GM12878 (cell line): ENCODE measurements at regions not wholly inside any gene's neighbourhood (a gene's known extent, or its start where the extent isn't known, plus 50 kb on each side); places are given as distances from the start of the nearest gene placed in this dataset.

Source experiments
- ASH2L ChIP-seq: fragments of 300-600, 200-600 bp; sonication (generic); IDR thresholded peaks from 2 replicates; pipeline ENCODE4 v1.6.1; 2017; ENCODE audit warnings: low read depth, mild to moderate bottlenecking, borderline replicate concordance
- BHLHE40 ChIP-seq, 2 experiments: fragments of 450-650 bp in 1 of 2; IDR thresholded peaks; 2 replicates each; pipeline ENCODE4 v1.6.1; 2011 to 2017; ENCODE audit warnings: low read depth in 2 of 2, borderline replicate concordance in 1 of 2, improper control_type of control experiment in 1 of 2, low read length in 1 of 2, mild to moderate bottlenecking in 1 of 2
- CHD1 ChIP-seq: IDR thresholded peaks from 2 replicates; pipeline ENCODE4 v1.6.1; 2012; ENCODE audit warnings: low read depth, low read length, improper control_type of control experiment
- EZH2 ChIP-seq: IDR thresholded peaks from 2 replicates; pipeline ENCODE4 v1.6.1; 2012; ENCODE audit warnings: low read depth, mild to moderate bottlenecking, control low read depth, inconsistent platforms, low read length, borderline replicate concordance; ENCODE audit not compliant: control insufficient read depth
- IRF4 ChIP-seq: IDR thresholded peaks from 2 replicates; pipeline ENCODE4 v1.6.1; 2011; ENCODE audit warnings: low read depth, low read length
- NBN ChIP-seq: fragments of 450-650 bp; IDR thresholded peaks from 2 replicates; pipeline ENCODE4 v1.6.1; 2016
- POLR2A ChIP-seq: IDR thresholded peaks from 2 replicates; pipeline ENCODE4 v1.6.1; 2011; ENCODE audit warnings: low read depth, mild to moderate bottlenecking, low read length
- SIN3A ChIP-seq: IDR thresholded peaks from 2 replicates; pipeline ENCODE4 v1.6.1; 2012; ENCODE audit warnings: low read depth, low read length, improper control_type of control experiment
- YY1 ChIP-seq: IDR thresholded peaks from 2 replicates; pipeline ENCODE4 v1.6.1; 2011; ENCODE audit warnings: low read depth, mild to moderate bottlenecking, low read length
- ZNF274 ChIP-seq: IDR thresholded peaks from one replicate; pipeline ENCODE4 v1.8.0; 2011; ENCODE audit not compliant: insufficient read length, insufficient read depth
- TF ChIP-seq, protein P1 (sequence below), 3 experiments: IDR thresholded peaks in 2 of 3; conservative IDR thresholded peaks in 1 of 3; 2 replicates each; pipeline ENCODE4 v1.5.1; 2011; ENCODE audit warnings: low read depth in 3 of 3, low read length in 3 of 3, mild to moderate bottlenecking in 3 of 3, control low read depth in 2 of 3, moderate library complexity in 2 of 3, inconsistent platforms in 1 of 3, mixed read lengths in 1 of 3; ENCODE audit not compliant: control insufficient read depth in 2 of 3, insufficient read depth in 1 of 3; ENCODE audit errors: extremely low read depth in 1 of 3

DNA sequence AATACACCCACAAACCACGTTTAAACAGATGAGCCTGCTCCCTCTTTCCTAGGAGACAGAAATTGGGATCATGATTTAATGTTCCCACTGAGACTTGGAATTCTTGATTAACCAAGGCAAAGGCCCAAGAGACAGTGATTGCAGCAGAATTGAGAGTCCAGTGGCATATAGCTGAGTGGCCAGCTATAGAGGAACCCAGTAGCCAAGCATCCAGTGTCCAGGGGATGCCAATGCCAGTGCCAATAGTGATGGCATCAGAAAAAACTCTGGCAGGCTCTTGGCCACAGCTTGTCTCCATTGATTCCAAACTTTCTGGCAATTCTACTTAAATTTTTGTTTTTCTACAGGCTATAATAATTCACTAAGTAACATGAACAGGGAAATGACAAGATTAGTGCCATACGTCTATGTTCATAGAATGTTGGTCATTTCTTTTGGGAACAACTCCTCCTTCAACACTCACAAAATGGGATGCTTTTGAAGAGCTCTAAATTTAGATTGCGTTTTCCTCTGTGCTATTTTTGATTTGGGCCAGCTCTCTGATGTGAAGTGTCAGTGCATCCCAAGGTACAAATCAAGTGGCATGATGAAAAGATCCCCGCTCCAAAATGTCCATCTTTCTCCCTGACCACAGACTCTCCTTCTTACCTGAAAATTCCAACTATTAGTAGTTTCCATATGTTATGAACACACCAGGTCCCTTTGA is 83.1 kb upstream of the A1CF start:
- TF ChIP-seq YY1, result no peak
- no peak for TF ChIP-seq CHD1
- no peak for TF ChIP-seq ASH2L
- no peak for TF ChIP-seq POLR2A
- no peak for TF ChIP-seq SIN3A
- TF ChIP-seq BHLHE40 (IDR thresholded peaks at IDR 0.05; ENCODE audit: borderline replicate concordance in 1 of 2, low read depth in 2 of 2, low read length in 1 of 2), result no peak
- TF ChIP-seq, protein P1, sequence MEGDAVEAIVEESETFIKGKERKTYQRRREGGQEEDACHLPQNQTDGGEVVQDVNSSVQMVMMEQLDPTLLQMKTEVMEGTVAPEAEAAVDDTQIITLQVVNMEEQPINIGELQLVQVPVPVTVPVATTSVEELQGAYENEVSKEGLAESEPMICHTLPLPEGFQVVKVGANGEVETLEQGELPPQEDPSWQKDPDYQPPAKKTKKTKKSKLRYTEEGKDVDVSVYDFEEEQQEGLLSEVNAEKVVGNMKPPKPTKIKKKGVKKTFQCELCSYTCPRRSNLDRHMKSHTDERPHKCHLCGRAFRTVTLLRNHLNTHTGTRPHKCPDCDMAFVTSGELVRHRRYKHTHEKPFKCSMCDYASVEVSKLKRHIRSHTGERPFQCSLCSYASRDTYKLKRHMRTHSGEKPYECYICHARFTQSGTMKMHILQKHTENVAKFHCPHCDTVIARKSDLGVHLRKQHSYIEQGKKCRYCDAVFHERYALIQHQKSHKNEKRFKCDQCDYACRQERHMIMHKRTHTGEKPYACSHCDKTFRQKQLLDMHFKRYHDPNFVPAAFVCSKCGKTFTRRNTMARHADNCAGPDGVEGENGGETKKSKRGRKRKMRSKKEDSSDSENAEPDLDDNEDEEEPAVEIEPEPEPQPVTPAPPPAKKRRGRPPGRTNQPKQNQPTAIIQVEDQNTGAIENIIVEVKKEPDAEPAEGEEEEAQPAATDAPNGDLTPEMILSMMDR (IDR thresholded peaks at IDR 0.05 in 2 of 3, conservative IDR thresholded peaks at IDR 0.05 in 1 of 3; ENCODE audit: control insufficient read depth in 2 of 3, extremely low read depth in 1 of 3, insufficient read depth in 1 of 3, low read depth in 3 of 3, low read length in 3 of 3), result no peak
- no peak for TF ChIP-seq IRF4
- no peak for TF ChIP-seq ZNF274
- no peak for TF ChIP-seq EZH2
- TF ChIP-seq NBN, result no peak
